GM21423 (cell line): ENCODE measurements at regions not wholly inside any gene's neighbourhood (a gene's known extent, or its start where the extent isn't known, plus 50 kb on each side); places are given as distances from the start of the nearest gene placed in this dataset.
"Not testable (repeated sequence)": the region's sequence is repeated elsewhere in the genome, so short reads cannot be mapped to it uniquely, and the experiment has no call there.

Source experiments
- ATAC-seq: cut with Tn5 transposase; IDR thresholded peaks from one replicate; pipeline ENCODE4 v1.9.1; 2021; ENCODE audit warnings: mild to moderate bottlenecking, moderate library complexity; ENCODE audit not compliant: unreplicated experiment

- ATAC-seq: no peak
Observed at GRCh38 chr14:71237556-71237955, 330.3 kb downstream of the PCNX1 start.

GRCh38 chr14:71238835-71239234 lies 331.6 kb downstream of the PCNX1 start:
- no peak for ATAC-seq

GRCh38 chr14:71240171-71240570 lies 332.9 kb downstream of the PCNX1 start:
- ATAC-seq: no peak

GRCh38 chr14:71240866-71241520 lies 333.7 kb downstream of the PCNX1 start:
- ATAC-seq: no peak

- ATAC-seq: no peak
Observed at GRCh38 chr14:71242237-71242748, 335.0 kb downstream of the PCNX1 start.

GRCh38 chr14:71243697-71244096 lies 336.4 kb downstream of the PCNX1 start:
- no peak for ATAC-seq

GRCh38 chr14:71244341-71244740 lies 337.1 kb downstream of the PCNX1 start:
- ATAC-seq: no peak

- ATAC-seq: peak; percentile 75
Observed at GRCh38 chr14:71245659-71246361, 338.6 kb downstream of the PCNX1 start.

GRCh38 chr14:71246539-71246938 lies 339.3 kb downstream of the PCNX1 start:
- no peak for ATAC-seq

GRCh38 chr14:71247106-71247505 lies 339.8 kb downstream of the PCNX1 start:
- ATAC-seq: no peak

- ATAC-seq: no peak
Observed at GRCh38 chr14:71248194-71248593, 340.9 kb downstream of the PCNX1 start.

GRCh38 chr14:71250347-71250746 lies 343.1 kb downstream of the PCNX1 start:
- no peak for ATAC-seq

GRCh38 chr14:71250791-71251190 lies 343.5 kb downstream of the PCNX1 start:
- no peak for ATAC-seq

GRCh38 chr14:71254091-71254719 lies 346.9 kb downstream of the PCNX1 start:
- not testable (repeated sequence) for ATAC-seq

GRCh38 chr14:71261206-71261605 lies 353.9 kb downstream of the PCNX1 start:
- ATAC-seq: no peak

GRCh38 chr14:71262441-71262840 lies 355.2 kb downstream of the PCNX1 start:
- ATAC-seq: no peak

GRCh38 chr14:71264260-71264659 lies 357.0 kb downstream of the PCNX1 start:
- ATAC-seq: no peak

- no peak for ATAC-seq
Observed at GRCh38 chr14:71267007-71267513, 359.8 kb downstream of the PCNX1 start.

GRCh38 chr14:71267691-71268090 lies 360.4 kb downstream of the PCNX1 start:
- no peak for ATAC-seq

- ATAC-seq: no peak
Observed at GRCh38 chr14:71270111-71270510, 362.9 kb downstream of the PCNX1 start.

GRCh38 chr14:71271166-71271945 lies 364.1 kb downstream of the PCNX1 start:
- no peak for ATAC-seq
